ENCODE measurements at regions not wholly inside any gene's neighbourhood (a gene's known extent, or its start where the extent isn't known, plus 50 kb on each side); places are given as distances from the start of the nearest gene placed in this dataset.

GRCh38 chr20:59453759-59454560 lies 150.4 kb upstream of the PHACTR3 start:
- no peak overlapping the region for H3K4me3 ChIP-seq (ENCODE audit: low read depth, low read length)
- no peaks in the 10 kb centered on the region for H3K27me3 ChIP-seq (ENCODE audit: control insufficient read depth, insufficient read depth, low read length)
- no peak overlapping the region for H3K27ac ChIP-seq (ENCODE audit: low read depth, low read length)
- peaks cover 16% of the 10 kb centered on the region for H3K4me1 ChIP-seq (ENCODE audit: control insufficient read depth, insufficient read depth, low read length)
- 78% methylated on average over 11 of the region's 15 CpGs for WGBS (ENCODE audit: insufficient coverage)
- DNase-seq (ENCODE audit: low read depth in 4 of 6, low spot score in 6 of 6) = peak in 1 of 6 donors; percentile 29
- H3K36me3 ChIP-seq (ENCODE audit: control insufficient read depth, insufficient read depth, low read length) = no peaks in the 10 kb centered on the region
- H3K9me3 ChIP-seq (ENCODE audit: control insufficient read depth, insufficient read depth, low read length) = no peaks in the 10 kb centered on the region

DNA sequence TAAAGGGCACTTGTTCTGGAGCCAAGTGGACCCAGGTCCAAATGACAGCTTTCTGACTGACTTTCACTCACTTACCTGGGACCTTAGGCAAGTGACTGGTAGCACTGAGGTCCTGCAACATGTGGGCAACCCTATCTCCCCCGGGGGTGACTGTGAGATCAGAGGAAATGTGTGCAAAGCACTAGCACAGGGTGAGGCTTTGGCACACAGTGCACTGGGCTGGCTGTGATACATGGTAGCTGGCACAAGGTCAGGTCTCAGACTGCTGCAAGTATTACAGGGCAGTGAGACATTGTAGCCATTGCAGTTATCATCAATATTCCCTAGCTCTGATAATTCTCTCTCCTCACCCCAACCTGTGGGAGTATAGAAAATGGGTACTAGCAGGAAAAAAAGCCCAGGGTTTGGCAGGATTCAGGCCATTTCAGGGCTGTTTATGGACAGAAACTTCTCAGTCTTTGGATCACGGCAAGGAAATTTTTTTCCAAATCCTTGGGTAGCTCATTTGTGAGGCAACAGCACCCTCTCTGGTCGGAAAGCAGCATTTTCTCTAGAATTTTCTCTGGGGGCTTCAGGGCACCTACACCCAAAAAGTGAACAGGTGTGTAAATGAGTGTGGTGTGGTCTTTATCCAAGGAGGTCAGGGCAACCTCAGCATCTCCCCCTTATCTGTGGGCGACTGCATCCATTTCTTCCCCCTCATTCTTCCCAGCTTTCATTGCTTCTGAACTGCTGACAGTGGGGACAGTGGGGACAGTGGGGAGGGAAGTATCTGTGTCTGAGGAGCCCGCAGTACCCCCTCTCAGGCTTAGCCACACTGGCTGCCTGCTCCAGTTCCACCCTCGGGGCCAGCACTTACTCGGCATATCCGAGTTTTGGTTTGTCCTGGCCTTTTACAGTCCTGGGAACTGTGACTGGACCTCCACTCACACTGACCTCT lies 148.7 kb upstream of the PHACTR3 start:
- no peaks in the 10 kb centered on the region for H3K36me3 ChIP-seq (ENCODE audit: control insufficient read depth, insufficient read depth, low read length)
- no peaks in the 10 kb centered on the region for H3K9me3 ChIP-seq (ENCODE audit: control insufficient read depth, insufficient read depth, low read length)
- H3K4me1 ChIP-seq (ENCODE audit: control insufficient read depth, insufficient read depth, low read length) = peaks cover 16% of the 10 kb centered on the region
- no peak overlapping the region for H3K27ac ChIP-seq (ENCODE audit: low read depth, low read length)
- peak; percentile 36 to 89 (median 52) for DNase-seq (ENCODE audit: low read depth in 4 of 6, low spot score in 6 of 6)
- no peaks in the 10 kb centered on the region for H3K27me3 ChIP-seq (ENCODE audit: control insufficient read depth, insufficient read depth, low read length)
- H3K4me3 ChIP-seq (ENCODE audit: low read depth, low read length) = no peak overlapping the region
- WGBS (ENCODE audit: insufficient coverage) = 57% methylated on average over 5 of the region's 8 CpGs

GRCh38 chr20:59456342-59457279 lies 147.7 kb upstream of the PHACTR3 start:
- Histone ChIP-seq H3K27ac (ENCODE audit: low read depth, low read length) (no peak overlapping the region), H3K4me3 (ENCODE audit: low read depth, low read length) (no peak overlapping the region), H3K4me1 (ENCODE audit: control insufficient read depth, insufficient read depth, low read length) (peaks cover 22% of the 10 kb centered on the region), H3K9me3 (ENCODE audit: control insufficient read depth, insufficient read depth, low read length) (no peaks in the 10 kb centered on the region), H3K27me3 (ENCODE audit: control insufficient read depth, insufficient read depth, low read length) (no peaks in the 10 kb centered on the region), H3K36me3 (ENCODE audit: control insufficient read depth, insufficient read depth, low read length) (no peaks in the 10 kb centered on the region)
- WGBS (ENCODE audit: insufficient coverage) = 62% methylated on average over 20 of the region's 26 CpGs
- no peak for DNase-seq (ENCODE audit: low read depth in 4 of 6, low spot score in 6 of 6)

GRCh38 chr20:59458645-59459044 lies 145.7 kb upstream of the PHACTR3 start:
- no peak for DNase-seq (ENCODE audit: low read depth in 4 of 6, low spot score in 6 of 6)
- Histone ChIP-seq H3K4me1 (ENCODE audit: control insufficient read depth, insufficient read depth, low read length) (peaks cover 18% of the 10 kb centered on the region), H3K9me3 (ENCODE audit: control insufficient read depth, insufficient read depth, low read length) (no peaks in the 10 kb centered on the region), H3K4me3 (ENCODE audit: low read depth, low read length) (no peak overlapping the region), H3K36me3 (ENCODE audit: control insufficient read depth, insufficient read depth, low read length) (no peaks in the 10 kb centered on the region), H3K27ac (ENCODE audit: low read depth, low read length) (no peak overlapping the region), H3K27me3 (ENCODE audit: control insufficient read depth, insufficient read depth, low read length) (no peaks in the 10 kb centered on the region)
- WGBS (ENCODE audit: insufficient coverage) = 88% methylated on average over 1 of the region's 2 CpGs

GRCh38 chr20:59459586-59459985 lies 144.8 kb upstream of the PHACTR3 start:
- Histone ChIP-seq H3K9me3 (ENCODE audit: control insufficient read depth, insufficient read depth, low read length) (no peaks in the 10 kb centered on the region), H3K4me3 (ENCODE audit: low read depth, low read length) (no peak overlapping the region), H3K36me3 (ENCODE audit: control insufficient read depth, insufficient read depth, low read length) (no peaks in the 10 kb centered on the region), H3K4me1 (ENCODE audit: control insufficient read depth, insufficient read depth, low read length) (peaks cover 15% of the 10 kb centered on the region), H3K27ac (ENCODE audit: low read depth, low read length) (no peak overlapping the region), H3K27me3 (ENCODE audit: control insufficient read depth, insufficient read depth, low read length) (no peaks in the 10 kb centered on the region)
- DNase-seq (ENCODE audit: low read depth in 4 of 6, low spot score in 6 of 6) = no peak
- 83% methylated on average over 6 of the region's 6 CpGs for WGBS (ENCODE audit: insufficient coverage)

DNA sequence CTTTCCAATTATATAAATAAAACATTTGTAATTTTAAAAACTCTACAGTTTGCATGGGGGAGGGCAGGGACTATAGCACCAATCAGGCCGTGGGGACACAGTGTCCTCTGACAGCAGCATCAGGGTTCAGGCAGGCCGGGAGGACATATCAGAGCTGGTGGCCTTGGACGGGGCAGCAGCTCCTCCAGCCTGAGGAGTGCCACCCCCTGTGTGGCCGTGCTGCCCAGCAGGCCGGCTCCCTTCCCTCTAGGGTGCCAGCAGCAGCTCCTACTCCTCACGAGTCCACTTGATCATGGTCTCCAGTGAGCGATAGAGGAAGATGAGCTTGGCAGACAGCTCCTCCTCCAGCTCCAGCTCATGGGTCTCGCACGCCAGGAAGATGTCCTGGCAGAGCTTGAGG lies 144.0 kb upstream of the PHACTR3 start:
- Histone ChIP-seq H3K4me1 (ENCODE audit: control insufficient read depth, insufficient read depth, low read length) (peaks cover 11% of the 10 kb centered on the region), H3K27me3 (ENCODE audit: control insufficient read depth, insufficient read depth, low read length) (no peaks in the 10 kb centered on the region), H3K27ac (ENCODE audit: low read depth, low read length) (no peak overlapping the region), H3K36me3 (ENCODE audit: control insufficient read depth, insufficient read depth, low read length) (no peaks in the 10 kb centered on the region), H3K4me3 (ENCODE audit: low read depth, low read length) (no peak overlapping the region), H3K9me3 (ENCODE audit: control insufficient read depth, insufficient read depth, low read length) (no peaks in the 10 kb centered on the region)
- 76% methylated on average over 9 of the region's 9 CpGs for whole genome bisulfite sequencing (ENCODE audit: insufficient coverage)
- DNase-seq (ENCODE audit: low read depth in 4 of 6, low spot score in 6 of 6) = no peak

- H3K9me3 ChIP-seq (ENCODE audit: control insufficient read depth, insufficient read depth, low read length) = no peaks in the 10 kb centered on the region
- 61% methylated on average over 14 of the region's 14 CpGs for WGBS (ENCODE audit: insufficient coverage)
- H3K36me3 ChIP-seq (ENCODE audit: control insufficient read depth, insufficient read depth, low read length) = no peaks in the 10 kb centered on the region
- H3K27me3 ChIP-seq (ENCODE audit: control insufficient read depth, insufficient read depth, low read length) = no peaks in the 10 kb centered on the region
- peak in 1 of 6 donors; percentile 86 for DNase-seq (ENCODE audit: low read depth in 4 of 6, low spot score in 6 of 6)
- peaks cover 14% of the 10 kb centered on the region for H3K4me1 ChIP-seq (ENCODE audit: control insufficient read depth, insufficient read depth, low read length)
- H3K27ac ChIP-seq (ENCODE audit: low read depth, low read length) = no peak overlapping the region
- H3K4me3 ChIP-seq (ENCODE audit: low read depth, low read length) = no peak overlapping the region
These were observed 142.8 kb upstream of the PHACTR3 start for GRCh38 chr20:59461526-59461925.

DNA sequence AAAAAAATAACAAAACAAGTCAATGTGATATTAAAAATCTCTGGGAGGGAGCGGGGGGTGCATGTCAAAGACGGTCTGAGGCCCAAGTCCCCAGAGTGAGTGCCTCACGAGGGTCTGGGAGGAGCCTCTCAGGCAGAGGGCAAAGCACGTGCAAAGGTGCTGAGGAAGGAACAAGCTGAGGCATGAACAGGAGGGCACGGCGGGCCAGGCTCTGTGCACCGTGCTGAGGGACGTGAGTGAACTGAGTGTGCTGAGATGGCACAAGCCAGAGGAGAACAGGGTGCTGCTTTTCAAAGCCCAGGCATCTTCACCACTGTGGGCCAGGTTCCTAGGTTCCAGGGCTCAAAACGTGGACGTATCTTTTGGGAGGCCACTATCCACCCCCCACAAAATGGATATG lies 142.1 kb upstream of the PHACTR3 start:
- no peak for DNase-seq (ENCODE audit: low read depth in 4 of 6, low spot score in 6 of 6)
- Histone ChIP-seq H3K4me3 (ENCODE audit: low read depth, low read length) (no peak overlapping the region), H3K36me3 (ENCODE audit: control insufficient read depth, insufficient read depth, low read length) (no peaks in the 10 kb centered on the region), H3K9me3 (ENCODE audit: control insufficient read depth, insufficient read depth, low read length) (no peaks in the 10 kb centered on the region), H3K4me1 (ENCODE audit: control insufficient read depth, insufficient read depth, low read length) (peaks cover 17% of the 10 kb centered on the region), H3K27ac (ENCODE audit: low read depth, low read length) (no peak overlapping the region), H3K27me3 (ENCODE audit: control insufficient read depth, insufficient read depth, low read length) (no peaks in the 10 kb centered on the region)
- 81% methylated on average over 6 of the region's 10 CpGs for WGBS (ENCODE audit: insufficient coverage)

DNA sequence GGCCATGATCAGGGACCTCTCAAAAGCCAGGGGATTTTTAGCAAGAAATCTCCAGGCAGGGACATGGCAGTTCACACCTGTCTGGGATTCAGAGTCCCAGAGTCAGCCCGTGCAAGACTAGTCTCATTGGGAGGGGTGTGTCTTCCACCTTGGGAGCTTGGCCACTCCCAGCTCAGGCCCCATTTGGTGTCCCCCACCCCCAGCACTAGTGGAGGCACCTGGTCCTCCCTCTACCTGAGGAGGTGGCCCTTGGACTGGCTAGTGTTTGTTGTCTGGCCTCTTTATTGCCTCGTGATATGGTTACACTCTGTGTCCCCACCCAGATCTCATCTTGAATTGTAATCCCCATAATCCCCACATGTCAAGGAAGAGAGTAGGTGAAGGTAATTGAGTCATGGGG lies 140.8 kb upstream of the PHACTR3 start:
- H3K36me3 ChIP-seq (ENCODE audit: control insufficient read depth, insufficient read depth, low read length) = no peaks in the 10 kb centered on the region
- H3K27ac ChIP-seq (ENCODE audit: low read depth, low read length) = no peak overlapping the region
- no peak overlapping the region for H3K4me3 ChIP-seq (ENCODE audit: low read depth, low read length)
- DNase-seq (ENCODE audit: low read depth in 4 of 6, low spot score in 6 of 6) = no peak
- no peaks in the 10 kb centered on the region for H3K9me3 ChIP-seq (ENCODE audit: control insufficient read depth, insufficient read depth, low read length)
- no peaks in the 10 kb centered on the region for H3K27me3 ChIP-seq (ENCODE audit: control insufficient read depth, insufficient read depth, low read length)
- WGBS (ENCODE audit: insufficient coverage) = no CpG with 5 or more reads among the region's 2 CpGs
- peaks cover 17% of the 10 kb centered on the region for H3K4me1 ChIP-seq (ENCODE audit: control insufficient read depth, insufficient read depth, low read length)

Data from spinal cord (tissue), 9 donors.